Muscle of arm (tissue), 1 donor: ENCODE measurements at regions not wholly inside any gene's neighbourhood (a gene's known extent, or its start where the extent isn't known, plus 50 kb on each side); places are given as distances from the start of the nearest gene placed in this dataset.

Experiments used
- DNase-seq: peaks from one replicate; pipeline ENCODE4 v3.0.0-alpha.2; 2013

DNA sequence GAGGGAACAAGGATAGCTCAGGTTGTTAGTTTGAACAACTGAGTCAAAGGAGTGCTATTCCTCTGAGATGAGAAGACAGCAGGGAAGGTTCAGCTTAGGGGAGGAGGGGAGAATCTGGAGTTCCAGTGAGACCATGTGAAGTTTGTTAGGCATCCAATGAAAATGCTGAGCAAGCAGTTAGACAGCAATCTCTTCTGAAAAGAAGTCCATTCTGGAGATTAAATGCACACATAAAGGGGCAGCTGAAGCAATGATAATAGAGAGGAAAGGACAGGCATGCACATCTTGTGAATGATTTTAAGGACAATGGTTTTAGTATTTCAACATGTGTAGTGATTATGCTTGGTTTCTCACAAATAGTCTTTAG is 89.7 kb upstream of the GHITM start:
- no peak for DNase-seq

DNA sequence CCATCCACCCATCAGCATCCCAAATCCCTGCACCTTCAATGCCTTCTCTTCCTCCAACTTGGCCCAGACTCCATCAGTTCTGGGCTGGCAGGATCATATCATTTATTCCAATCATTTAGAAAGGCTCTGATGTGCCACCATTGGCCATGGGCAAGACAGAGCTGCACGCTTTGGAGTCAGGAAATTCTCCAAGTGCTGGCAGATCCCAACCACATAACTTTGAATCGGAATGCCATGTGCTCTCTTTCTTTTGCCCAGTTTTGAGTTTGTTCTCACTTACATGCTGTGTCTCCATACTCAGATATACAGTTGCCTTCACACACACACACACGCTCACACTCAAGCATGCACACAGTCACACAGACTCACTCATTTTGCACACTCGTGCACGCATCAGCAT is 85.7 kb upstream of the GHITM start:
- no peak for DNase-seq

DNA sequence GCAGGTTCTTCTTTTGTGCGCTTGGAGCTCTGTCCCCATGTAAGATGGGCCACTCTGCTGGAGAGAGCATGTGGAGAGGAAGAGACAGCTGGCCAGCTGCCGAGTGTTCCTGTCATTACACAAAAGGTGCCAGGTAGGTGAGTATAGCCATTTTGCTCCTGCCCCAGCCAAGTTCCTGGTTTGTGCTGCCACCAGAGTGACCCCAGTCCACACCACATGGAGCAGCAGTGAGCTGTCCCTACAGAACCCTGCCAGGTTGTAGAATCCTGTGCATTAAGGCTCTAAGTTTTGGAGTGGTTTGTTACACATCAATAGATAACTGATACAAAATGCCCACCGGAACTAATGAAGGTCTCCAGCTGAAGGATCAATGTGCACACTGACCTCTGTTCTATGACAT is 84.6 kb upstream of the GHITM start:
- no peak for DNase-seq

DNA sequence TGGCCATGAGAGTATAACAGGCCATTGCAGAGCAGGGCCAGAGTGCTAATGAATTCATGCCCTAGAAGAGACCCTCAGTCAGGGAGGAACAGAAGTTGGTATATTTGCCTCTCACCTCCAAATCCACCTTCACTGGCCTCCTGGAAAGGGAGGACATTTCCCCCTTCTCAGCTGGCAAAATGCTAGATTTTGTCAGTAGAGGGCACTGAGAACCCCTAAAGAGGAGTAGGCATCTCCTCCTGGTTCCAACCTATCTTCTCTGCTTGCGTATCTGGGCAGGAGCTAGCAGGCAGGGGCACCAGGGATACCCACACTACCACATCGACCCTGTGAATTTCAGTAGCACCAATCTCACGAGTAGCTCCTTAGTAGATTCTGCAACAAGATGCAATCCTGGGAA is 79.8 kb upstream of the GHITM start:
- DNase-seq, result no peak

DNA sequence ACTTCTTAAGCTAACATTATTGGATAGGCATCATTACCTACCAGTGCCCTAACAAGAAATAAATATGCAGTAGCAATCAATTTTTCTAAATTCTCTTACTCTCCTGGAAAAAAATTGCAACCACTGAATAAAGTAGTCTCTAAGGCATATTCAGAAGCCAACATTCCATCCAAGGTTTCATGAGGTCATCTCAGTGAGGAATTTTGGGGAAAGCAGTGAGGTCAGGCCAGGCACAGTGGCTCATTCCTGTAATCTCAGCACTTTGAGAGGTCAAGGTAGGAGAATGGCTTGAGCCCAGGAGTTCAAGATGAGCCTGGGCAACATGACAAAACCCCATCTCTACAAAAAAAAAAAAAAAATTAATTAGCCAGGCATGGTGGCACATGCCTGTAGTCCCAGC is 75.9 kb upstream of the GHITM start:
- no peak for DNase-seq

DNA sequence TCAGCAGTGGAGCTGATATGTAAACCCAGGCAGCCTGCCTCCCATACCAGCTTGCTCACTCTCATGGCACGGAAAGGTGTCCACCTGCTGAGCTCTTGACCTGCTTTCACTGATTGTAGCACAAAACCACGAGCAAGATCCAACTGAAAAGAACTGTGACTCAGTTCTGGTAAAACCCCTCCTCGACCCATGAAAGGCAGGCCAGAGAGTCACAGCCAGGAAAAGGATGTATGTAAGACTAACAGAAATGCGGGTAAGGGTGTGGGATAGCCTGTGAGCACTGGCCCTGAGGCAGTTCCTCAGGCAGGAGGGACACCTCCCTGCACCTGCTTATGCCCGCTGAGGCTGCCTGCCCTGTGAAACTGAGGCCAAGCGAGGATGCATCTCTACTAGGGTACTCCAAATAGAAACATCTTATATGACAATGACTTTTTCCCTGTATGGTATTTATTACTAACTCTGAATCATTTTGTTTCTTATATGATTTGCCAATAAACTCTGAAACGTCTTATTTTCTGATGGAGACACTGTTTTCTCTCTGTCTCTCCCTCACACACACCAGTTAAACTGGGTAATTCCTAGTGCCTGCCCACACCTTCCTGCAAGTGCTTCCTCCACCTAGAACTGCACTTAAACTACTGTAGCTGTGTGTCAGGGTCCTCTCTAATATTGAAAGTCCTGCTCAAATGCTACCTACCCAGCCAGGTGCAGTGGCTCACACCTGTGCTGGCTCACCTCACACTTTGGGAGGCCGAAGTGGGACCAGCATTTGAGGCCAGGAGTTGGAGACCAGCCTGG is 73.3 kb upstream of the GHITM start:
- no peak for DNase-seq

DNA sequence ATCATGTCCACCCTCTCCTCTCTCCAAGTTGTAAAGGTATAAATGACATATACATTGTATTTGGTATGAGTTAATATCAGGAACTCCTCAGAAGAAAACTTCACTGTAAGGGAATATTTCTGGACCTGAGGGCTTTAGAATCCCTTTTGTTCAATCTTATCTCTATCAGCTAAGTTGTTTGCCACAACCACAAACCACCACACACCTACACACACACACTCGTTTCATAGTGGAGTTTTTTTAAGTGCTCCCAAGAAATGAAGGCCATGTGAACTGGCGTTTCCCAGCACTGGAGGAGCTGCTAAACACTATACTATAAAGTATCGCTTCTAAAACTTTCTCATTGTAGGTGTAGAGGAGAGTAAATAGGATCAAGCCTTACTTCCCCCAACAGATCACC is 64.8 kb upstream of the GHITM start:
- no peak for DNase-seq

DNA sequence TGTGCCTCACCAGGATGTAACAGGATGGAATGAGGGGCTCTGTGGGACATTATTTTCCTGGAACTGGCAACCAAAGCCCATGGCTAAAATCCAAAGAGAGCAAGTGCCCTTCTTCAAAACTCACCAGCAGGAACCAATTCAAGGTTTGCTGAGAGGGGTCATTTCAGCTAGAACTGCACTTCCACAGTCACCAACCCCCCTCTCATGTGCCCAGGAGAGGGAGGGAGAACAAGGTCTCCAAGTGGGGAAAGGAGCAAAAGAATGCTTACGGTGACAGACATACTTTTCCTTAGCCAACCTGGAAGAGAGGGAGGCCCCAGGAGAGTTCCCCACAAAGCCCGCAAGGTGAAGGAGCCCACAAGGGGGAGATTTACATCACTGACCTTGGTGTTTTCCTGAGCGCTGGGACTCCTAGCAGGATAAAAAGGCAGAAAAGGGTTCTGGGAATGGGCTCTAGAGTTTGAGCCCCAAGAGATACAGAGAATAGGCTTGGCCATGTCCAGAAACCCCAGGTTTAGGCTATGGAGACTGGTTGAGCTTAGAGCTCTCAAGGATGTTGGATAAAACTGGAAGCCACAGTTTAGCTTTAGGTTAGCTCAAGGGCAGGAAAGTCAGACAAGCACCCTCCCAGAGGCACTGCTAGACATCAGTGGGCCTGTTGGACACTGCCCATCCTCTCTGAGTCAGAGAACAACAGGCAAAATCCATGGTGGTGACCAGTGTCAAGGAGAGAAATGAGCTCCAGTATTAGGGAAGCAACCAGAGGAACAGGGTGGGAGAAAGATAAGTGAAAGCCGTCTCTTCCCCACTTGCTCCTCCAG is 63.9 kb upstream of the GHITM start:
- DNase-seq, result no peak

DNA sequence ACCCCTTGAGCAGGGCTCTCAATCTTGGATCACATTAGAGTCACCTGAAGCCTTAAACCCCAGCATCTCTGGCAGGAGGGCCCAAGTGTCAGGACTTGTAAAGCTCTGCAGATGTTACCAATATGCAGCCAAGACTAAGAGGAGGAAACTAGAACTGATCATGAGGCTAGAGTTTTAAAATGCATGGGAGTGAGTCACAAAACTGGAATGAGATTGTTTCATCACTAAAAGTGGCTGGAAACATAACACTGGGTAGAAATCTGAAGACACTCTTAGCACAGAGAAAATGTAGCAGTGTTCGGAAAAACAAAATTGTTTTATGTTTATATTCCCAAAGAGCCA is 63.3 kb upstream of the GHITM start:
- peak; percentile 8 for DNase-seq

DNA sequence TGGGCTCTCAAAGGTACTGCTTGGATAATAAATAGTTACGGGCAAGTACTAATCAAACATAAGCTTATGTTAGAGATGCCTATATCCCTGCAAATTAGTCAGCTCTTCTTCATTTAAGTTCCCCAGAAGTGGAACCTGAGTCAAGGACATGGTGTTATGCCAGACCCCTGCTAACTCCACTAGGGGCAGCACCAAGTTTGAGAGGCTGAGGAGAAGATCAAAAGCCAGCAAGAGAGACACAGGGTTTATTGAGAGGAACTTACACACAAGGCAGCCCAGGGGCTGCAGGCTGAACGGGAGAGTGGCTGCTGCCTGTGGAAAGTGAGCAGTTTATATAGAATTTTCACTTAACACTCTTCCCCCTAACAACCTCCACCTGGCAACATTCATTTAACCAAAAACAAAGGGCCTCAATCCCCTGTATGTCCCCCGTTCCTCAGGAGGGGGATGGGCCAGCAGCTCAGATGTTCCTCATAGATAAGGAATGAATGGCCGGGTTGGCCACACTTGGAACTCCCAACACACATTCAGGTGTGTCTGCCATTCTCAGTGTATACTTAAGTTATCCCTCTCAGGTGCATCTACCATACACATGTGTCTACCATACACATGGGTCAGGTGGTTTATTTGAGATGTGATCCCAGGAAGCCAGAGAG is 62.6 kb upstream of the GHITM start:
- DNase-seq, result no peak

DNA sequence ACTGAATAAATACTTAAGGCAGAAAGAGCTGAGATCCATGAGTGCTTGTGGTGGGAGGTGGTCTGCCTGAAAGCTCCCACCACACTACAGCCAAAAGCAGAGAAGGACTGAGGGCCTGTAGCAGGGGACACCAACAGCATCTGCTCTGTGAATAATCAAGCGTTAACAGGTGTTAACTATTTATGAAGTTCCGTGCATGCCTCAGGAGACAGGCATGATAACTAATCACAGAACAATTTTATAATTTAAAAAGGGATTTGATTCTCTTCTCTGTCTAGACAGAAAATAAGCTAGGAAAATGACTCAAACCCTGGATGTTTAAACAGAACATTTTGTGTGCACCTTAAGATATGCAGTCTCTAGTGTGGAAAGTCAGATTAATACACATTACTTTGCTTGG is 61.5 kb upstream of the GHITM start:
- DNase-seq, result no peak

DNA sequence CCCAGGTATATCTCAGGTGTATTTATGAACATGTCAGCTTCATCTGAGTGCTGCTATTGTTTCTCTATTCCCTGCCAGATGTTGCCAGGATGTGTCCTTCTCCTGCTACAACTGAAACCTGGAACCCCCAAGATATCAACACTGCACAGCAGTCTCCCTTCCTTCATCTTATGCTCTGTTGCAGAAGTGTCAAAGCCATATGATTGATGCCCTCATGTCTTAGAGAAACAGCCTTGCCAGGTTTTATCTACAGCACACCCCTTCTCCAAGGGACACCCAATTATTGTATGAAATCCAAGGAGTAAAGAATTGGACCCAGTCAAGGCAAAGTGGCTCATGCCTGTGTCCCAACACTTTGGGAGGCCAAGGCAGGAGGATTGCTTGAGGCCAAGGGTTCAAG is 60.5 kb upstream of the GHITM start:
- DNase-seq, result no peak

DNA sequence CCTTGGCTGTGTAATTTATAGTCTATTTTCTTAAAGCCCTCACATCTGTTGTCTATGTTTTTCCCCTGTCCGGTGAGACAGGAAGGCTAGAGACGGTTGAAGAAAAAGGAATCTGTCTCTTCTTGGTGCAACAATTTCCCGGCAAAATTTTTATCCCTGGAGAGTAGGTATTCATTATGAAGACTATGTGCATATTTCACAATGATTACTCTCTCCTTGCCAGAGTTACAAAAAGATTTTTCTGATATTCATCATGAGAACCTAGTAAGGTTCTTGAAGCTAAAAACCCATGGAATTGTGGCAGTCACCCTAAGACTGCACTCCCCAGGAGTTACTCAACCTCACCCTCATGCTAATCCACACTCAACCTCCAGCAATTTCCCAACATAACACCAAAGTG is 55.0 kb upstream of the GHITM start:
- DNase-seq, result no peak

DNA sequence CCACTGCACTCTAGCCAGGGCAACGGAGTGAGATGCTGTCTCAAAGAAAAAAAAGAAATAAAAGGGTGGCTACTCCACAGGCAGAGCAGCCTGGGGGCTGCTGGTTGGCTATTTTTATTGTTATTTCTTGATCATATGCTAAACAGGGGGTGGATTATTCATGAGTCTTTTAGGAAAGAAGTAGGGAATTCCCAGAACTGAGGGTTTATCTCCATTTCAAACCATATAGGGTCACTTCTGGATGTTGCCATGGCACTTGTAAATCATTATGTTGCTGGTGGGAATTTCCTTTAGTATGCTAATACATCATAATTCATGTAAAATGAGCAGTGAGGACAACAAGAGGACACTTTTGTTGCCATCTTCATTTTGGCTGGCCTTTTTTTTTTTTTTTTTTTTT is 52.1 kb upstream of the GHITM start:
- no peak for DNase-seq

DNA sequence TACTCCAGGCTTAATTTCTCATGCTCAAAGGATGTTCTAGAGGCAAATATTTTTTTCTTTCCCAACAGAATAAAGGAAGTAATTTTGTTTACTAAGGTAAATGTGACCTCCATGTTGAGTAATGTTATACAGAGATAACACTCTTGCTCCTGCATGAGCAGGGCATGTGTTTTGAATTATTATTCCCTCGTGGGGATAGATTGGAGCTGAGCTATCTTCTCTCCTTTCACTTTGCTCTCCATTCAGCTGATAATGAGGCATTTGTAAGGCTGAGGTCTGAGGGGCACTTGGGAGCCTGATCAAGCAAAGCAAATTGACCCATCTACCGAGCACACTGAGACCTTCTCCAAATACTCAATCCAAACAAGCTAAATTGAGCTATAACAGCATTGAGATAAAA is 50.7 kb upstream of the GHITM start:
- DNase-seq, result no peak

DNA sequence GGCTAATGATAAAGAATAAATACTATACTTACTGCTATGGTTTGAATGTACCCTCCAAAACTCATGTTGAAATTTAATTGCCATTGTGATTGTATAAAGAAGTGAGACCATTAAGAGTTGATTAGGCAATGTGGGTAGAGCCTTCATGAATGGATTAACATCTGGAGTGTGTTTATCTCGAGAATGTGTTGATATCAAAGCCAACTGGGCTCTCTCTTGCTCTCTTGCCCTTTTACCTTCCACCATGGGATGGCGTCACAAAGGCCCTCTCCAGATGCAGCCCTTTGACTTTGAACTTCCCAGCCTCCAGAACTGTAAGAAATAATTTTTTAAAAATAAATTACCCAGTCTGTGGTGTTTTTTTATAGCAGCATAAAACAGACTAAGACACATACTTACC is 50.1 kb upstream of the GHITM start:
- no peak for DNase-seq
